MM.1S (cell line): ENCODE measurements at regions not wholly inside any gene's neighbourhood (a gene's known extent, or its start where the extent isn't known, plus 50 kb on each side); places are given as distances from the start of the nearest gene placed in this dataset.

Source experiments
- CTCF ChIP-seq: fragments of 300-600 bp; sonication (generic); IDR thresholded peaks from 2 replicates; pipeline ENCODE4 v1.5.1; 2016; ENCODE audit warnings: antibody characterized with exemption, low read length, mixed read lengths
- EZH2 ChIP-seq: fragments of 300-600 bp; sonication (generic); optimal IDR thresholded peaks from 2 replicates; pipeline ENCODE3; 2017; ENCODE audit warnings: low read depth, mild to moderate bottlenecking, antibody characterized with exemption, low read length, mixed read lengths

GRCh38 chr6:167560673-167561569 is 236.0 kb downstream of the TTLL2 start:
- TF ChIP-seq CTCF (no peak), EZH2 (no peak)
